Lower lobe of right lung (tissue), 2 donors: ENCODE measurements at regions not wholly inside any gene's neighbourhood (a gene's known extent, or its start where the extent isn't known, plus 50 kb on each side); places are given as distances from the start of the nearest gene placed in this dataset.

Experiments
- ATAC-seq, 2 donors: fragments of 200-7000 bp; cut with Tn5 transposase; one replicate each; pipeline ENCODE4 v1.9.1; 2020 to 2022; ENCODE audit warnings: mild to moderate bottlenecking in 2 of 2, moderate library complexity in 2 of 2
- DNase-seq: peaks from one replicate; pipeline ENCODE4 v3.0.0-alpha.2; 2020
- H3K27ac ChIP-seq: fragments of 200-600 bp; one replicate; pipeline ENCODE4 v1.8.0; 2022
- H3K27me3 ChIP-seq: fragments of 200-600 bp; one replicate; pipeline ENCODE4 v1.8.0; 2022; ENCODE audit warnings: low read depth
- H3K36me3 ChIP-seq: fragments of 200-600 bp; one replicate; pipeline ENCODE4 v1.8.0; 2022; ENCODE audit warnings: mild to moderate bottlenecking
- H3K4me1 ChIP-seq: fragments of 200-600 bp; one replicate; pipeline ENCODE4 v1.8.0; 2022
- H3K4me3 ChIP-seq: fragments of 200-600 bp; one replicate; pipeline ENCODE4 v1.8.0; 2022; ENCODE audit warnings: mild to moderate bottlenecking
- H3K9me3 ChIP-seq: fragments of 200-600 bp; one replicate; pipeline ENCODE4 v1.8.0; 2022
- CTCF ChIP-seq: fragments of 200-600 bp; IDR thresholded peaks from one replicate; pipeline ENCODE4 v1.8.0; 2022; ENCODE audit warnings: antibody characterized with exemption, mild to moderate bottlenecking
- intact Hi-C: fragments of 100-400 bp; cut with DNase I; formaldehyde crosslinking; loops from one replicate; pipeline ENCODE4 v1.11.0; 2022
- donor health status: DM: no; HTN: yes; CAD: no; lungs with severe emphysema.

- intact Hi-C loops, result no loop called here
- Histone ChIP-seq H3K4me3 (no peak overlapping the region), H3K36me3 (no peaks in the 10 kb centered on the region), H3K9me3 (no peaks in the 10 kb centered on the region), H3K4me1 (no peaks in the 10 kb centered on the region), H3K27me3 (no peaks in the 10 kb centered on the region), H3K27ac (no peak overlapping the region)
- TF ChIP-seq CTCF, result no peak
- no peak for ATAC-seq
- no peak for DNase-seq
Measured at GRCh38 chr6:150510576-150510975, 89.1 kb upstream of the PLEKHG1 start.

- TF ChIP-seq CTCF, result no peak
- intact Hi-C loops, result no loop called here
- no peaks in the 10 kb centered on the region for H3K36me3 ChIP-seq
- H3K4me1 ChIP-seq, result no peaks in the 10 kb centered on the region
- no peaks in the 10 kb centered on the region for H3K9me3 ChIP-seq
- ATAC-seq, result no peak
- H3K27ac ChIP-seq, result no peak overlapping the region
- no peaks in the 10 kb centered on the region for H3K27me3 ChIP-seq
- no peak for DNase-seq
- H3K4me3 ChIP-seq, result no peak overlapping the region
Measured at GRCh38 chr6:150511313-150511712, 88.4 kb upstream of the PLEKHG1 start.

- no peaks in the 10 kb centered on the region for H3K9me3 ChIP-seq
- peak in 1 of 2 donors; percentile 53 for ATAC-seq
- DNase-seq, result no peak
- intact Hi-C loops, result no loop called here
- no peaks in the 10 kb centered on the region for H3K36me3 ChIP-seq
- H3K4me3 ChIP-seq, result no peak overlapping the region
- TF ChIP-seq CTCF, result no peak
- H3K4me1 ChIP-seq, result no peaks in the 10 kb centered on the region
- no peaks in the 10 kb centered on the region for H3K27me3 ChIP-seq
- no peak overlapping the region for H3K27ac ChIP-seq
Measured at GRCh38 chr6:150514806-150515380, 84.8 kb upstream of the PLEKHG1 start.

- Histone ChIP-seq H3K27ac (no peak overlapping the region), H3K4me1 (no peaks in the 10 kb centered on the region), H3K27me3 (no peaks in the 10 kb centered on the region), H3K4me3 (no peak overlapping the region), H3K9me3 (no peaks in the 10 kb centered on the region), H3K36me3 (no peaks in the 10 kb centered on the region)
- ATAC-seq (no peak), DNase-seq (no peak)
- TF ChIP-seq CTCF, result no peak
- intact Hi-C loops, result no loop called here
Measured at GRCh38 chr6:150516199-150516598, 83.5 kb upstream of the PLEKHG1 start.

- no peaks in the 10 kb centered on the region for H3K36me3 ChIP-seq
- intact Hi-C loops, result no loop called here
- no peak for ATAC-seq
Measured at GRCh38 chr6:150517175-150517574, 82.5 kb upstream of the PLEKHG1 start.

More at GRCh38 chr6:150517175-150517574, 82.5 kb upstream of the PLEKHG1 start:
- no peak for TF ChIP-seq CTCF
- DNase-seq, result no peak
- Histone ChIP-seq H3K9me3 (no peaks in the 10 kb centered on the region), H3K27me3 (no peaks in the 10 kb centered on the region), H3K27ac (no peak overlapping the region), H3K4me1 (no peaks in the 10 kb centered on the region), H3K4me3 (no peak overlapping the region)
